ENCODE measurements at regions not wholly inside any gene's neighbourhood (a gene's known extent, or its start where the extent isn't known, plus 50 kb on each side); places are given as distances from the start of the nearest gene placed in this dataset.
"Not testable (repeated sequence)": the region's sequence is repeated elsewhere in the genome, so short reads cannot be mapped to it uniquely, and the experiment has no call there.

GRCh38 chr2:38484957-38485356 is 107.9 kb upstream of the ATL2 start:
- DNase-seq = no peak
- H3K27ac ChIP-seq = peak overlapping the region in 1 of 2 donors; percentile 32
- intact Hi-C loops (cut with DNase I; ENCODE audit: low total_unique reads) = no loop called here

DNA sequence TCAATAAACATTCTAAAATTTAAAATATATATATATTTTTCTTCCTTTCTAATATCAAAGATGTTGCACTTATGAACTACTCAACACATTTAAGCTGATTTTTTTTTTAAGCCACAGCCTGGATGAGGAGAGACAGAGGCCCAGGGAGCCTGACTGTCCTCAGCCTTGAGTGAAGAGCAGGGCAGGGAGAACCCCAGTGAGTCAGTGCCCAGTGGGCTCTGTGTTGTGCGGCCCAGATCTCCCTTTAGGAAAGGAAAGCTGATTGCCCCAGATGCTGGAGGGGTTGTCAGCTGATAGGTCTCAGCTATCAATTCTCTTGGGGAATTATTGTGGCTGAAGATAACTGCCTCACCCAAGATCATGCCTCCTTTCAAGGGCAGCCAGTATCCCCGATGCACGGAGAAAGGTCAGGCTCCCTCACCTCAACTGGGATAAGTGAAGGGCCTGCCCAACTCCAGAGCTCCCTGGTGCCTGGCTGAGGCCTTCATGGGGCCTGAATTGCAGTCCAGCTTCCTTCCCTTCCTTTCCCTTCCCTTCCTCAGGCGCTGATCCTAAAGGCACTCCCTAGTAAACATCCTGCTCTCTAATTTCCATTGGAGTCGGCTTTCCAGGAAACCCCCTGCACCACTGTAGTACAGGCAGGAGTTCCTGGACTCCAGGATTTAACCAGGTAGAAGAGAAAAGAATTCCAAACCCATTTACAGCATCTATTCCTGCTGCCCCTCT is 106.9 kb upstream of the ATL2 start:
- intact Hi-C loops (cut with DNase I; ENCODE audit: low total_unique reads) = no loop called here
- no peak overlapping the region for H3K27ac ChIP-seq
- TF ChIP-seq POLR2A (IDR thresholded peaks at IDR 0.05) (no peak), CTCF (IDR thresholded peaks at IDR 0.05) (no peak)

More at GRCh38 chr2:38484957-38485356, 107.9 kb upstream of the ATL2 start:
- H3K27me3 ChIP-seq = no peaks in the 10 kb centered on the region
- H3K9me3 ChIP-seq = peaks cover 0 to 4% of the 10 kb centered on the region in 2 donors
- H3K36me3 ChIP-seq = no peaks in the 10 kb centered on the region
- H3K4me1 ChIP-seq = no peaks in the 10 kb centered on the region
- TF ChIP-seq CTCF (IDR thresholded peaks at IDR 0.05) = no peak
- TF ChIP-seq POLR2A (IDR thresholded peaks at IDR 0.05) = no peak
- H3K4me3 ChIP-seq = no peak overlapping the region

DNA sequence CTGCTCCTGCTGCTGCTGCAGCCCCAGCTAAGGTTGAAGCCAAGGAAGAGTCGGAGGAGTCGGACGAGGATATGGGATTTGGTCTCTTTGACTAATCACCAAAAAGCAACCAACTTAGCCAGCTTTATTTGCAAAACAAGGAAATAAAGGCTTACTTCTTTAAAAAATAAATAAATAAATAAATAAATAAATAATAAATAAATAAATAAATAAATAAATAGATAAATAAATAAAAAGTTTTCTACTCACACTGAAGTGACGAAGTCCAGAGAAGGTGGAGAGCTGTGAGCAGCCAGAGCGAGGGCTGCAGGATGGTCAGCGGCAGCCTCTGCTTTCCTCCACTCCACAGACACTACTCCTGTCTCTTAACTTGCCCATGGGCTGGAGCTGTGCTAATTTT is 105.6 kb upstream of the ATL2 start:
- DNase-seq = not testable (repeated sequence)

More for the DNA sequence above, 106.9 kb upstream of the ATL2 start:
- DNase-seq = no peak
- Histone ChIP-seq H3K4me1 (no peaks in the 10 kb centered on the region), H3K9me3 (peaks cover 0 to 4% of the 10 kb centered on the region in 2 donors), H3K4me3 (no peak overlapping the region), H3K27me3 (no peaks in the 10 kb centered on the region), H3K36me3 (no peaks in the 10 kb centered on the region)

DNA sequence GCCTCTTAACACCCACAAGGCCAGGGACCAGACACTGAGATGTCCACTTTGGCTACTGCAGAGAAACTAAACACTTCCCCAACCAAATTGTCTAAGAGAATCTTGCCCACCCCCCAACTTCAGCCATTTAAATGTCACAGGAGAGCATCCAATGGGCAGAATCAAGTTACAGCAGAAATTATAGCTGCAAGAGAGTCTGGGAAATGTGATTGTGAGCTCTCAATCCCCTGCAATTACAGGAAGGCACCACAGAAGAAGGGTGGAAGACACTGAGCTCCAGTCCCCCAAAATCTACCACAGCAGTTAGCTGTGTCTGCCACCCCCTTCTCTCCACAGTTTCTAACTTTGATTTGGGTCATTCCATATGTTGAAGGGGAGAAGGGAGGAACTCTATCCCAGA is 103.5 kb upstream of the ATL2 start:
- no peak for DNase-seq
- Histone ChIP-seq H3K4me1 (no peaks in the 10 kb centered on the region), H3K27me3 (no peaks in the 10 kb centered on the region), H3K9me3 (peaks cover 0 to 4% of the 10 kb centered on the region in 2 donors), H3K4me3 (no peak overlapping the region), H3K36me3 (no peaks in the 10 kb centered on the region), H3K27ac (no peak overlapping the region)
- intact Hi-C loops (cut with DNase I; ENCODE audit: low total_unique reads) = no loop called here
- no peak for TF ChIP-seq POLR2A (IDR thresholded peaks at IDR 0.05)
- TF ChIP-seq CTCF (IDR thresholded peaks at IDR 0.05) = no peak

More for the DNA sequence above, 105.6 kb upstream of the ATL2 start:
- H3K36me3 ChIP-seq; H3K9me3 ChIP-seq; H3K27me3 ChIP-seq; H3K4me1 ChIP-seq; H3K4me3 ChIP-seq; intact Hi-C loops (cut with DNase I; ENCODE audit: low total_unique reads); H3K27ac ChIP-seq: not testable (repeated sequence)

DNA sequence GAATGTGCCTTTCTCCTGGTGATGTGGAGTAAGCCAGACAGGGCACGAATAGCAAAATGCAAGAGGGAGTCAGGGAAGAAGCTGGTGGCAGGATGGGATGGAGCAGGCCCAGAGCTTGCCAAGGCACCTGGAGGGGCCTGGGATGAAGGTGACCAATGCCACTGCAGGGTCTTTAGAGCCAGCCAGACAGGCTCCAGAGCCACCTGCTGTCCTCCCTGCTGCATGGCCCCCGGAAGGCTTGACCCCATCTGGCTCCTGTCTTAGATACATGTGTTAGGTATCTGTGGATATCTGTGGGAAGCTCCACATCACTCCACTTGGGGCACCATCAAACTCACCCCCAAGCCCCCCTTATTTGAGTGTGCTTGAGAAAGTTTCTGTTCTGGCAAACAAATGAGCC is 99.9 kb upstream of the ATL2 start:
- no peak overlapping the region for H3K27ac ChIP-seq
- peaks cover 0 to 4% of the 10 kb centered on the region in 2 donors for H3K9me3 ChIP-seq
- no peaks in the 10 kb centered on the region for H3K36me3 ChIP-seq
- H3K27me3 ChIP-seq = no peaks in the 10 kb centered on the region
- no peak overlapping the region for H3K4me3 ChIP-seq
- no peak for DNase-seq
- intact Hi-C loops (cut with DNase I; ENCODE audit: low total_unique reads) = no loop called here
- no peak for TF ChIP-seq POLR2A (IDR thresholded peaks at IDR 0.05)
- TF ChIP-seq CTCF (IDR thresholded peaks at IDR 0.05) = no peak
- no peaks in the 10 kb centered on the region for H3K4me1 ChIP-seq

- no peaks in the 10 kb centered on the region for H3K27me3 ChIP-seq
- no peaks in the 10 kb centered on the region for H3K36me3 ChIP-seq
- H3K4me1 ChIP-seq = no peaks in the 10 kb centered on the region
- no peak overlapping the region for H3K27ac ChIP-seq
- DNase-seq = no peak
- TF ChIP-seq POLR2A (IDR thresholded peaks at IDR 0.05) = no peak
- no peak for TF ChIP-seq CTCF (IDR thresholded peaks at IDR 0.05)
- no peak overlapping the region for H3K4me3 ChIP-seq
- intact Hi-C loops (cut with DNase I; ENCODE audit: low total_unique reads) = no loop called here
- H3K9me3 ChIP-seq = peaks cover 0 to 3% of the 10 kb centered on the region in 2 donors
Measured at GRCh38 chr2:38475567-38475881, 98.5 kb upstream of the ATL2 start.
